Hematopoietic multipotent progenitor cell treated with erythropoietin and hydrocortisone succinate and interleukin-3 and kit ligand, for 4 days (in vitro differentiated cells): ENCODE measurements at regions not wholly inside any gene's neighbourhood (a gene's known extent, or its start where the extent isn't known, plus 50 kb on each side); places are given as distances from the start of the nearest gene placed in this dataset.

ENCODE experiments used
- DNase-seq: peaks from one replicate; pipeline ENCODE4 v3.0.0-alpha.2; 2015

DNA sequence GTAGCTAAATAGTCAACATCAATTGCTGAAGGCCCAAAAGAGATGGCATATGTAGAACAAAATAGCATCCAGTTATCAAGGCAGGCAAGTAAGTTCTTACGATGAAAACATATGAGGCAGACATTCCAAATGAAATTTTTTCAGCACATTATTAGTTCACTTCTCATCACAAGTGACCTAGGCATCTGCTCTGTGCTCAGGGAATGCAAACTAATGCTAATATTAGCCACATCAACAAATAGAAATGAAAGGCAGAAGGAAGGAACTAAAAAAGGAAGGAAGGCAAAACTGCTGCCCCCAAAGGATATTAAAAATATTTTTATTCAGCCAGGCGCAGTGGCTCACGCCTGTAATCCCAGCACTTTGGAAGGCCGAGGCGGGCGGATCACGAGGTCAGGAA, 51.2 kb upstream of the ROCK1 start:
- DNase-seq = no peak

GRCh38 chr18:21163647-21164547, 52.3 kb upstream of the ROCK1 start:
- DNase-seq = peak; percentile 90

- peak; percentile 57 for DNase-seq
Measured at GRCh38 chr18:21164548-21165095, 53.0 kb upstream of the ROCK1 start.

- no peak for DNase-seq
Measured at GRCh38 chr18:21167641-21168377, 56.2 kb upstream of the ROCK1 start.

- DNase-seq = no peak
Measured at GRCh38 chr18:21168880-21169279, 57.3 kb upstream of the ROCK1 start.

DNA sequence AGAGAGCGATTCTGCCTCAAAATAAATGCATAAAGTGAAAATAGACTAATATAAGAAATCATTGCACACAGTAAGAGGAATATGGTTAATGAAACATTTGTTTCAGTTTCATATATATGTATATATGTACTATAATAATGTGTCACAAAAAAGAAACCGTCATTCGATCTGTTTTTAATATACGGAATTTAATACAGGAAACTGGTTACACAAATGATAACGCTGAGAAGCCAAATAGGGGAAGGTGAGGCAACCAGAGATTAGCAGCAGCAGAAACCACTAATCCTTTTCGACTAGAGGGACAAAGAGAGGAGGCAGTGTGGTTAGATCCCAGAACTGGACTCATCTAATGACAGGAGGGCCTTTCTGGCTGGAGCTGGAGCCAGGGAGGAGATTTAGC, 64.2 kb upstream of the GREB1L start:
- DNase-seq = peak; percentile 81

GRCh38 chr18:21179590-21180220, 62.3 kb upstream of the GREB1L start:
- peak; percentile 89 for DNase-seq

DNA sequence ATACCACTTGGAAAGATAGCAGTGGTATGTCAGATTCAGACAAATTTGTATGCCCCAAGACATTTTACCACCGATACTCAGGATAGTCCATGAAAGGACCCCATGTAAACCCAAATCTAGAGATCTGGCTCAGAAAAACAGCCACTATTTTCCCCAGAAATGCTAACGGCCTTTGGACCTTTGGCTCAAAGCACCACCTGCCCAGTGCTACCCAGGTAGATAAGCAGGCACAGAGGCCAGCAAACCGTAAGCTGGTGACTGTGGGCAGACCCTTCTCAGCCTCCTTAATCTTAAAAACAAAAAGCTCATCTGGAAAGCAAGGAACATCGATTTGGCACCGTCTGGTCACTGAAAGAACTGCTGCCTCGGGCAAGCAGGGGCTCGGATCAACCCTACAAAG, 61.4 kb upstream of the GREB1L start:
- DNase-seq = no peak

- peak; percentile 48 for DNase-seq
Measured at GRCh38 chr18:21181766-21182165, 60.3 kb upstream of the GREB1L start.

GRCh38 chr18:21183670-21184069, 58.4 kb upstream of the GREB1L start:
- DNase-seq = no peak

- DNase-seq = no peak
Measured at GRCh38 chr18:21184396-21184996, 57.5 kb upstream of the GREB1L start.

GRCh38 chr18:21187886-21188285, 54.1 kb upstream of the GREB1L start:
- no peak for DNase-seq

- DNase-seq = peak; percentile 78
Measured at GRCh38 chr18:21191596-21192307, 50.3 kb upstream of the GREB1L start.
